IPS DF 19.7 (cell line): ENCODE measurements at regions not wholly inside any gene's neighbourhood (a gene's known extent, or its start where the extent isn't known, plus 50 kb on each side); places are given as distances from the start of the nearest gene placed in this dataset.
"Not testable (repeated sequence)": the region's sequence is repeated elsewhere in the genome, so short reads cannot be mapped to it uniquely, and the experiment has no call there.

Source experiments
- DNase-seq: peaks from one replicate; pipeline ENCODE4 v3.0.0-alpha.2; 2013; ENCODE audit warnings: low read depth, low spot score

- no peak for DNase-seq
Measured at GRCh38 chr18:67771271-67771670, 254.8 kb upstream of the DSEL start.

GRCh38 chr18:67770520-67770919, 254.0 kb upstream of the DSEL start:
- no peak for DNase-seq

- DNase-seq = no peak
Measured at GRCh38 chr18:67766930-67767329, 250.4 kb upstream of the DSEL start.

DNA sequence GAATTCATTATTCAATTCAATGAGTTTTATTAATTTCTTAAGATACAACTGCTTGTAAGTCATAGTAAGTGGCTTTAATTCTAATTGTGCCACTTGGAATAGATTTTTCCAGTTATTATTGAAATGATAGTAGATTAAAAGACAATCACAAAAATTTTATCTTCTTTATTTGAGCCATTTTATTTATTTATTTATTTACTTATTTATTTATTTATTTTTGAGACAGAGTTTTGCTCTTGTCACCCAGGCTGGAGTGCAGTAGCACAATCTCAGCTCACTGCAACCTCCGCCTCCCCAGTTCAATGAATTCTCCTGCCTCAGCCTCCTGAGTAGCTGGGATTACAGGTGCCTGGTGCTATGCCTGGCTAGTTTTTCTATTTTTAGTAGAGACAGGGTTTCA, 235.7 kb upstream of the DSEL start:
- not testable (repeated sequence) for DNase-seq

GRCh38 chr18:67742954-67743353, 226.4 kb upstream of the DSEL start:
- DNase-seq = no peak

GRCh38 chr18:67742525-67742924, 226.0 kb upstream of the DSEL start:
- no peak for DNase-seq

- no peak for DNase-seq
Measured at GRCh38 chr18:67735506-67735905, 219.0 kb upstream of the DSEL start.

DNA sequence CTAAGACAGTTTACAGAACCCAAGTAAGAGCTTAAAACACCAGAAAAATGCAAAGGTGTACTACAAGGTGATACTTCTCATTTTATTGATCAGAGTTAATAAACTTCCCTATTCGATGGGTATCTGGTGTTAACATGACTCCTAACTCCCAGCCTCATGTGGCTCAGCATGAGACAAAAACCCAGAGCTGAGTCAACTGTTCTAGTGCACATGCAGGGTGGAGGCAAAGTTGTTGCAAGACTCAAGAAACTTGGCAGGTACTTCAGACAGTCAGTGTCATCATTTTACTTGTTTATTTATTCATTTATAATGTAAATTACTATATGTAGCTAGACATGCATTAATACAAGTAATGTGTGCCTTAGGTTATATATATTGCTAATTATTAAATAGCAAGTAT, 216.6 kb upstream of the DSEL start:
- no peak for DNase-seq

- DNase-seq = no peak
Measured at GRCh38 chr18:67731851-67732250, 215.3 kb upstream of the DSEL start.

- no peak for DNase-seq
Measured at GRCh38 chr18:67730886-67731285, 214.4 kb upstream of the DSEL start.

DNA sequence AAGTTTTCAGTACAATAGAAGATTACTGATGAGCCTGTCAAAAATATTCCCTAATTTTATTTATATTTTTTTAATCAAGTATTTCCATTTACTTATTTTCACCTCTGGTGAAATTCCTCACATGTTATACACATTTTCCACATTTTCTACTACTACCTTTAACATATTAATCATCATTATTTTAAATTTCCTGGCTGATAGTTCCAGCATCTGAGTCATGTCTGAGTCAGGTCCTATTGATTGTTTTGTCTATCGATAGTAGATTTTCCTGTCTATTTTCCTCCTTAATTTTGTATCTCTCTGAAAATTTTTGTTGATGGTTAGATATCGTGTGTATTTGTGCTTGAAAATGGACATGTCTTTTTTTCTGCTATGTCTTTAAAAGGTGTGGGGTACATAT, 211.8 kb upstream of the DSEL start:
- no peak for DNase-seq

DNA sequence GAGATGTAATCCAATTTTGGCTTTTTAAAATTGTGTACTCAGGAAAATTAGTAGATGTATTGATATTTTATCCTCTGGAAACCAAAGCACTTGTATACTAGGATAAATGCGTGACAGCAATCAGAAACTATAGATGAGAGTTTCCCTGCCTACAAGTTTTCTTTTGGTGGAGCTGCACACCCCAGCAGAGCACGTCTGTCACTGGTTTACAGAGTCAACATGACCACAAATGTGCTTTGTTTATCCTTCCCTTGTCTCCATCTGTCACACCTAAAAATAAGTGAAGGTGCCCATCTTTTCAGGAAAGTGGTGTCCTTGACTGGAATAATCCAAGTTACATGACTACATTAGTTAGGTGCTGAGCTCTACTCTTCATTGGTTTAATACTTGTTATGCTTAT, 210.4 kb upstream of the DSEL start:
- DNase-seq = no peak

DNA sequence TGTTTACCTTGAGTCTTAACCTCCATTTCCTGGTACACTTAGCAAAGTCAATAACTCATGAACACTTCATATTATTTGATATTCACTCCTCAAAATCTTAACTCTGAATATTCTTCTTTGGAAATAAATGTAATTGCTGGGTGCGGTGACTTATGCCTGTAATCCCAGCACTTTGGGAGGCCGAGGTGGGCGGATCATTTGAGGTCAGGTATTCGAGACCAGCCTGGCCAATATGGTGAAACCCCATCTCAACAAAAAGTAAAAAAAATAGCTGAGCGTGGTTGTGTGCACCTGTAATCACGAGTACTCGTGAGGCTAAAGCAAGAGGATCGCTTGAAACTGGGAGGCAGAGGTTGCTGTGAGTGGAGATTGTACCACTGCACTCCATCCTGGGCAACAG, 201.3 kb upstream of the DSEL start:
- DNase-seq = no peak

DNA sequence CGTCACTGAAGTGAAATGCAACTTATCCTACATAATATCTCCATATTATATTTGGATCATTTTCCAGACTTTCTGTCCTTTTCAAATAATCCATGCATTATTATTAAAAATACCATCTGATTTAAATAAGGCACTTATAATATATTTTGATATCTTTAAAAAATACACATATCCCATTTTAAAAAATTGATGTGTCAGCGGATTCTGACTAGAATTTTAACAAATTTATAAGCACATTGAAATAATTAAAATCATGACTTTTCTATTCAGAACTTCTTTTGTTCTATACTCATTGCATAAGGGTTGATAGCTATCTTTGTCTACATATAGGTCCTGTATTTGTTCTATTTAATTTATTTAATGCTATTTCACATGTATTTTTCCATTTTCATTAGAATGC, 199.0 kb upstream of the DSEL start:
- no peak for DNase-seq

- DNase-seq = peak; percentile 20
Measured at GRCh38 chr18:67710639-67711038, 194.1 kb upstream of the DSEL start.

DNA sequence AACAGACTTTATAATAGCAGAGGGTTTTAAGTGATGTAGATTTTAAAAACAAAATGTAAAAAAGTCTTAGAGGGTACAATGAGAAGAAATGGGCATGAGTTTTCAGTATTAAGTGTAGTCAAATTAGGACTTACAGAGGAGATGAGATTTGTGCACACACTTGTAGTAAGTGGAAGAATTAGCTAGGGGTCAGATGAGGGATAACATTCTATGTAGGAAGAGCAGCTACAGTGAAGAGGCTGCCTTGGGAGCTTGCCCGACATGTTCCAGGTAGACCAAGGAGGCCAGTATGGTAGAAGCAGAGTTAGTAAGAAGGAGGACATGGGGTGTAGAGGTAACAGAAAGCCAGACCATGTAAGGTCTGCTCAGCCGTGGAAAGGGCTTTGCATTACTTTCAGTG, 189.2 kb upstream of the DSEL start:
- peak; percentile 47 for DNase-seq

DNA sequence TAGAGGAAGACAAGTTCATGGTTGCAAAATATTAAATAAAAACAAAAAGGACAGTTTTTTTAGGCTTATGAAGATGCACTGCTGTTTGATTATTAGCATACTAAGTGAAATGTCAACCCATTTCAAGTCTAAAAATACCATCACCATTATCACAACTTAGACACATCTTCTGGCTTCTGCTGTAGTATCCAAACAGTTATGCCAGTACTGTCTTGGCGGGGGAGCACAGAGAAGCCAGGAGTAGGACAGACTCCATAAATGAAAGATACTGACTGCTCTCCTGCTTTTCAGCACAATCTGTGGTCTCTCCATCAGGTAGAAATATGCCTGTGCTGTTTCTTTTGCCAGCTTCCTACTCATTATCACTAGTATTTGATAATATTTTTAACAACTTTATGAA, 179.2 kb upstream of the DSEL start:
- DNase-seq = no peak

- DNase-seq = no peak
Measured at GRCh38 chr18:67694787-67695186, 178.3 kb upstream of the DSEL start.

DNA sequence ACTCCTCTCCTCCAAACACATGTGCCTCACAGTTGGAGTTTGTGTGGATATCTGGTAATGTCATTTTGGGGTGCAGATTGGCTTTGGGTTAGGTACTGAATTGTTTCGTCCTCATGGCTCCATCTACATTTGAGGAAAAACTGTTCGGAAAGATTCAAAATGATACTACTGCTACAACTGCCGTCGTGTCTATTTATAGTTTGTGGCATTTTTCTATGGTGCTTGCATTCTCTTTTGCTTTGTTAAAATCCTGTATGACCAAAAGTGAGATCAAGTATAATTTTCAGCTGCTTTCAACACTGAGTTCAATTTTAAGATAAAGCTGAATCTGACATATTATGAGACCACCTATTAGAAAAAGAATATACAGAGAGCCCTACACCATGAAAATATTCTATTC, 176.3 kb upstream of the DSEL start:
- DNase-seq = no peak

DNA sequence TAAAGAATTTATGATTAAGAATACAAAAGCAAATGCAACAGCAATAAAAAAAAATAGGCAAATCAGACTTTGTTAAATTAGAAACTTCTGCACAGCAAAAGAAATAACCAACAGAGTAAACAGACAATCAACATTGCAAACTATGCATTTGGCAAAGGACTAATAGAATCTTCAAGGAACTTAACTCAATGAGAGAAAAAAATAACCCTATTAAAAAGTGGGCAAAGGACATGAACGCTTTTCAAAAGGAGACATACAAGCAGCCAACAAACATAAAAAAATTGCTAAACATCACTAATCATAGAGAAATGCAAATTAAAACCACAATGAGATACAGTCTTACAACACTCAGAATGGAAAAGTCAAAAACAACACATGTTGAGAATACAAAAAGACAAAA, 166.0 kb upstream of the DSEL start:
- DNase-seq = no peak

DNA sequence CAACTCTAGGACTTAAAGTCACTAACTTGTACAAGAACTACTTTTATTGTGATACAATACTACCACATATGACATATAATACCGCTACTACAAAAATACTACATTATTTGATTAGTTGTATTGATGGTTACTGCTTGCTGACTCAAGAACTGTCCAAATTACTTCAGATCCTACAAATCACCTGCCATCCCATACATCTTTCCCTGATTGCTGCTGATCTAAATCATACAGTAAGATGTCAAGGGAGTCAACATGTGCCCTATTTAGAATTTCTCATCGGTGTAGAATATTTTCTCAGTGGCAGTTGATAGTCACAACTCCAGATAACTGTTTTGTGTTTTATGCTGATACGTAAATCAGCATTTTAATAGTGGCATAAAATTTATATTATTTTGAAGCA, 161.0 kb upstream of the DSEL start:
- no peak for DNase-seq

GRCh38 chr18:67672716-67673115, 156.2 kb upstream of the DSEL start:
- no peak for DNase-seq

- DNase-seq = no peak
Measured at GRCh38 chr18:67672155-67672554, 155.6 kb upstream of the DSEL start.

- DNase-seq = no peak
Measured at GRCh38 chr18:67670024-67670543, 153.6 kb upstream of the DSEL start.

DNA sequence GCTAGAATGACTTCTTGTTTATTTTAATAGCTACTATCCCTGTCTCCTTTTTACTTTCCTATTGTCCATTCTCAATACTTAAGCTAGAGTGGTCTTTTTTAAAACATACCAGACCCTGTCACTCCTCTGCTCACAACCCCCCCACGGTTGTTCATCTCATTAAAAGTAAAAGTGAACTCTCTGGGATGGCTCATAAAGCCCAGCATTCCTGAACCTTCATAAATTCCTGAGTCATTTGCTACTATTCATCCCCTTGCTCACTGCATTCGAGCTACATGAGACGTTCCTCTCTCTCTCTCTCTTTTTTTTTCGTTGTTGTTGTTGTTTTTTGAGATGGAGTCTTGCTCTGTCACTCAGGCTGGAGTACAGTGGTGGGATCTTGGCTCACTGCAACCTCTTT, 148.7 kb upstream of the DSEL start:
- no peak for DNase-seq
